ENCODE measurements at regions not wholly inside any gene's neighbourhood (a gene's known extent, or its start where the extent isn't known, plus 50 kb on each side); places are given as distances from the start of the nearest gene placed in this dataset.
"Not testable (repeated sequence)": the region's sequence is repeated elsewhere in the genome, so short reads cannot be mapped to it uniquely, and the experiment has no call there.

GRCh38 chr20:19056909-19057308 lies 155.5 kb upstream of the SLC24A3 start:
- TF ChIP-seq, protein P1, sequence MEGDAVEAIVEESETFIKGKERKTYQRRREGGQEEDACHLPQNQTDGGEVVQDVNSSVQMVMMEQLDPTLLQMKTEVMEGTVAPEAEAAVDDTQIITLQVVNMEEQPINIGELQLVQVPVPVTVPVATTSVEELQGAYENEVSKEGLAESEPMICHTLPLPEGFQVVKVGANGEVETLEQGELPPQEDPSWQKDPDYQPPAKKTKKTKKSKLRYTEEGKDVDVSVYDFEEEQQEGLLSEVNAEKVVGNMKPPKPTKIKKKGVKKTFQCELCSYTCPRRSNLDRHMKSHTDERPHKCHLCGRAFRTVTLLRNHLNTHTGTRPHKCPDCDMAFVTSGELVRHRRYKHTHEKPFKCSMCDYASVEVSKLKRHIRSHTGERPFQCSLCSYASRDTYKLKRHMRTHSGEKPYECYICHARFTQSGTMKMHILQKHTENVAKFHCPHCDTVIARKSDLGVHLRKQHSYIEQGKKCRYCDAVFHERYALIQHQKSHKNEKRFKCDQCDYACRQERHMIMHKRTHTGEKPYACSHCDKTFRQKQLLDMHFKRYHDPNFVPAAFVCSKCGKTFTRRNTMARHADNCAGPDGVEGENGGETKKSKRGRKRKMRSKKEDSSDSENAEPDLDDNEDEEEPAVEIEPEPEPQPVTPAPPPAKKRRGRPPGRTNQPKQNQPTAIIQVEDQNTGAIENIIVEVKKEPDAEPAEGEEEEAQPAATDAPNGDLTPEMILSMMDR (IDR thresholded peaks at IDR 0.05; ENCODE audit: unreplicated experiment in 3 of 3): no peak
- H3K27me3 Mint-ChIP-seq (ENCODE audit: low read depth): peaks cover 5% of the 10 kb centered on the region
- no peak overlapping the region for H3K4me3 Mint-ChIP-seq
- H3K36me3 Mint-ChIP-seq (ENCODE audit: low read depth): no peaks in the 10 kb centered on the region
- peaks cover 39% of the 10 kb centered on the region for H3K9me3 Mint-ChIP-seq
- no peaks in the 10 kb centered on the region for H3K4me1 Mint-ChIP-seq
- H3K27ac Mint-ChIP-seq: no peak overlapping the region

DNA sequence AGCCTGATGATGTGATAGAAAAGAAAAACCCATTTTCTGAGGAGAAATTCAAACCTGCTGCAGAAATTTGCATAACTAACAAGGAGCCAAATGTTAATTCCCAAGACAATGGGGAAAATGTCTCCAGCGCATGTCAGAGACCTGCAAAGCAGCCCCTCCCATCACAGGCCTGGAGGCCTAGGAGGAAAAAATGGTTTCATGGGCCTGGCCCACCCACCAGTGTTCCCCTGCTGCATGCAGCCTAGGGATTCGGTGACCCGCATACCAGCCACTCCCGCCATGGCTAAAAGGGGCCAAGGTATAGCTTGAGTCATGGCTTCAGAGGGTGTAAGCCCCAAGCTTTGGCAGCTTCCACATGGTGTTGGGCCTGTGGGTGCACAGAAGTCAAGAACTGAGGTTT lies 147.7 kb upstream of the SLC24A3 start:
- H3K4me1 Mint-ChIP-seq; H3K4me3 Mint-ChIP-seq; H3K27ac Mint-ChIP-seq; H3K27me3 Mint-ChIP-seq (ENCODE audit: low read depth); H3K36me3 Mint-ChIP-seq (ENCODE audit: low read depth): not testable (repeated sequence)
- H3K9me3 Mint-ChIP-seq: peaks cover 63% of the 10 kb centered on the region

DNA sequence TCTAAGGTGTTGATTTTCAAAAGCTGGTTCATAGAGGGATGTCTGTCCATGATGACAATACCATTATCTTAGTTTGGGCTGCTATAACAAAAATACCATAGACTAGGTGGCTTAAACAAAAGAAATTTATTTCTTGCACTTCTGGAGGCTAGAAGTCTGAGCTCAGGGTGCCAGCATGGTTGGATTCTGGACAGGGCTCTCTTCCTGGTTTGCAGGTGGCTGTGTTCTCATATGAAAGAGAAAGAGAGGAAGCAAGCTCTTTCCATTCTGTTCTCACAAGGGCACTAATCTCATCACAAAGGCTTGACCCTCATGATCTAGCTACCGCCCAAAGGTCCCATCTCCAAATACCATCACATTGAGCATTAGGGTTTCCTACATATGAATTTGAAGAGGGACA lies 144.5 kb upstream of the SLC24A3 start:
- H3K36me3 Mint-ChIP-seq (ENCODE audit: low read depth): peaks cover 5% of the 10 kb centered on the region
- peaks cover 3% of the 10 kb centered on the region for H3K27me3 Mint-ChIP-seq (ENCODE audit: low read depth)
- H3K27ac Mint-ChIP-seq: no peak overlapping the region
- H3K4me1 Mint-ChIP-seq: no peaks in the 10 kb centered on the region
- H3K4me3 Mint-ChIP-seq: no peak overlapping the region
- H3K9me3 Mint-ChIP-seq: peaks cover 41% of the 10 kb centered on the region
- TF ChIP-seq, protein P1 (IDR thresholded peaks at IDR 0.05; ENCODE audit: unreplicated experiment in 3 of 3): no peak

DNA sequence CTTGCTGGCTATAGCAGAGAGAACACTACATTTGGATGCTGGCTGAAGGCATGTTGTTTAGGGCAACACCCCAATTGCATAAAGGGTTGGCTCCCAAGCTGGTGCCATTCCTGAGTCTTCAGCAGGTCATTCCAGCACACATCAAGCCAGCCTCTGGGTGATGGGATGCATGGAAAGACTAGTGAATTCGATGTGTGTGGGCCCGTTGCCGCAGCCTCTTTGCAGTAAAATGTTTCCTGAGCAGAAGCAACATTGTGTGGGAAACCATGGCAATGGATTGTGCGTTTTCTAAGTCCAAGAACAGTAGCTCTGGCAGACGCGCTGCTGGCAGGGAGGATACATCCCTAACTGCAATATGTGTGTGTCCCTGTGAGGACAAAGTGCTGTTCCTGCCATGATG lies 142.4 kb upstream of the SLC24A3 start:
- Mint-ChIP-seq H3K36me3 (ENCODE audit: low read depth) (no peaks in the 10 kb centered on the region), H3K27ac (no peak overlapping the region), H3K4me3 (no peak overlapping the region), H3K9me3 (peaks cover 26% of the 10 kb centered on the region), H3K27me3 (ENCODE audit: low read depth) (peaks cover 3% of the 10 kb centered on the region), H3K4me1 (no peaks in the 10 kb centered on the region)
- TF ChIP-seq, protein P1 (IDR thresholded peaks at IDR 0.05; ENCODE audit: unreplicated experiment in 3 of 3): no peak

- no peaks in the 10 kb centered on the region for H3K36me3 Mint-ChIP-seq (ENCODE audit: low read depth)
- H3K27me3 Mint-ChIP-seq (ENCODE audit: low read depth): peaks cover 3% of the 10 kb centered on the region
- peaks cover 19% of the 10 kb centered on the region for H3K9me3 Mint-ChIP-seq
- TF ChIP-seq, protein P1 (IDR thresholded peaks at IDR 0.05; ENCODE audit: unreplicated experiment in 3 of 3): no peak
- no peak overlapping the region for H3K4me3 Mint-ChIP-seq
- no peaks in the 10 kb centered on the region for H3K4me1 Mint-ChIP-seq
- no peak overlapping the region for H3K27ac Mint-ChIP-seq
Measured at GRCh38 chr20:19070681-19071445, 141.6 kb upstream of the SLC24A3 start.

- TF ChIP-seq, protein P1 (IDR thresholded peaks at IDR 0.05; ENCODE audit: unreplicated experiment in 3 of 3): no peak
- peaks cover 7% of the 10 kb centered on the region for H3K27me3 Mint-ChIP-seq (ENCODE audit: low read depth)
- H3K9me3 Mint-ChIP-seq: peaks cover 16% of the 10 kb centered on the region
- no peaks in the 10 kb centered on the region for H3K4me1 Mint-ChIP-seq
- no peaks in the 10 kb centered on the region for H3K36me3 Mint-ChIP-seq (ENCODE audit: low read depth)
- H3K27ac Mint-ChIP-seq: no peak overlapping the region
- H3K4me3 Mint-ChIP-seq: no peak overlapping the region
Measured at GRCh38 chr20:19071446-19071725, 141.1 kb upstream of the SLC24A3 start.
